ENCODE measurements at regions not wholly inside any gene's neighbourhood (a gene's known extent, or its start where the extent isn't known, plus 50 kb on each side); places are given as distances from the start of the nearest gene placed in this dataset.

- TF ChIP-seq, protein P1, sequence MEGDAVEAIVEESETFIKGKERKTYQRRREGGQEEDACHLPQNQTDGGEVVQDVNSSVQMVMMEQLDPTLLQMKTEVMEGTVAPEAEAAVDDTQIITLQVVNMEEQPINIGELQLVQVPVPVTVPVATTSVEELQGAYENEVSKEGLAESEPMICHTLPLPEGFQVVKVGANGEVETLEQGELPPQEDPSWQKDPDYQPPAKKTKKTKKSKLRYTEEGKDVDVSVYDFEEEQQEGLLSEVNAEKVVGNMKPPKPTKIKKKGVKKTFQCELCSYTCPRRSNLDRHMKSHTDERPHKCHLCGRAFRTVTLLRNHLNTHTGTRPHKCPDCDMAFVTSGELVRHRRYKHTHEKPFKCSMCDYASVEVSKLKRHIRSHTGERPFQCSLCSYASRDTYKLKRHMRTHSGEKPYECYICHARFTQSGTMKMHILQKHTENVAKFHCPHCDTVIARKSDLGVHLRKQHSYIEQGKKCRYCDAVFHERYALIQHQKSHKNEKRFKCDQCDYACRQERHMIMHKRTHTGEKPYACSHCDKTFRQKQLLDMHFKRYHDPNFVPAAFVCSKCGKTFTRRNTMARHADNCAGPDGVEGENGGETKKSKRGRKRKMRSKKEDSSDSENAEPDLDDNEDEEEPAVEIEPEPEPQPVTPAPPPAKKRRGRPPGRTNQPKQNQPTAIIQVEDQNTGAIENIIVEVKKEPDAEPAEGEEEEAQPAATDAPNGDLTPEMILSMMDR (IDR thresholded peaks at IDR 0.05; ENCODE audit: low read depth, low read length, poor library complexity, severe bottlenecking), result peak; percentile 21
- no peak for TF ChIP-seq EZH2phosphoT487 (IDR thresholded peaks at IDR 0.05; ENCODE audit: borderline replicate concordance, low read length)
These were observed 70.0 kb upstream of the PAX7 start for GRCh38 chr1:18560692-18561091.
